T-cell (primary cell): ENCODE measurements at regions not wholly inside any gene's neighbourhood (a gene's known extent, or its start where the extent isn't known, plus 50 kb on each side); places are given as distances from the start of the nearest gene placed in this dataset.

ENCODE experiments used
- ATAC-seq, 4 experiments: fragments of 200-7000 bp in 3 of 4; fragments of 150-1000 bp in 1 of 4; cut with Tn5 transposase; replicated peaks in 1 of 4; 1 replicate in 3 of 4; 2 replicates in 1 of 4; pipeline ENCODE4 v1.10.0; 2021; ENCODE audit warnings: moderate library complexity in 3 of 4, mild to moderate bottlenecking in 2 of 4, moderate number of reproducible peaks in 1 of 4
- CTCF ChIA-PET, 2 donors: fragments of 300-600 bp; sonication (Branson Sonifier 250); formaldehyde crosslinking; loops; one replicate each; lab custom pipeline; 2022; ENCODE audit warnings: antibody characterized with exemption in 2 of 2; lab: Charles Lee
- POLR2A ChIA-PET, 2 donors: fragments of 300-600 bp; sonication (Branson Sonifier 250); formaldehyde crosslinking; loops; one replicate each; lab custom pipeline; 2022; ENCODE audit warnings: antibody characterized with exemption in 2 of 2; lab: Charles Lee
- DNase-seq, 35 experiments: peaks; one replicate each; pipeline versions ENCODE4 v3.0.0 to v3.0.0-alpha.2; 2013 to 2023
- H3K27ac ChIP-seq: one replicate; pipeline ENCODE4 v1.5.1; 2013; ENCODE audit warnings: low read length
- H3K27me3 ChIP-seq, 2 experiments: replicated peaks in 1 of 2; 1 replicate in 1 of 2; 2 replicates in 1 of 2; pipeline versions ENCODE4 v1.6.1 to v1.7.0; 2013; ENCODE audit warnings: low read length in 1 of 2, mixed read lengths in 1 of 2; ENCODE audit not compliant: control insufficient read depth in 2 of 2, insufficient read depth in 2 of 2; ENCODE audit errors: extremely low read depth in 1 of 2
- H3K36me3 ChIP-seq, 2 donors: 1 replicate in 1 of 2; 2 replicates in 1 of 2; pipeline versions ENCODE4 v1.6.1 to v1.7.0; 2013; ENCODE audit warnings: low read length in 1 of 2; ENCODE audit not compliant: control insufficient read depth in 2 of 2, insufficient read depth in 1 of 2; ENCODE audit errors: extremely low read depth in 1 of 2
- H3K4me1 ChIP-seq, 2 experiments: 1 replicate in 1 of 2; 2 replicates in 1 of 2; pipeline versions ENCODE4 v1.6.1 to v1.7.0; 2013; ENCODE audit warnings: low read length in 2 of 2, mixed read lengths in 1 of 2; ENCODE audit not compliant: insufficient read depth in 2 of 2, control insufficient read depth in 1 of 2; ENCODE audit errors: extremely low read depth in 1 of 2
- H3K4me3 ChIP-seq, 2 donors: 1 replicate in 1 of 2; 2 replicates in 1 of 2; pipeline versions ENCODE4 v1.5.1 to v1.7.0; 2013; ENCODE audit warnings: mild to moderate bottlenecking in 2 of 2, low read length in 1 of 2, moderate library complexity in 1 of 2; ENCODE audit not compliant: control insufficient read depth in 1 of 2; ENCODE audit errors: extremely low read depth in 1 of 2
- H3K9me3 ChIP-seq: 2 replicates; pipeline ENCODE4 v1.7.0; 2013
- H3K27ac Mint-ChIP-seq, 2 donors: one replicate each; pipeline ENCODE4 v1.8.0; 2020 to 2021; ENCODE audit warnings: mild to moderate bottlenecking in 2 of 2, mixed read lengths in 2 of 2
- H3K27me3 Mint-ChIP-seq, 2 donors: one replicate each; pipeline ENCODE4 v1.8.0; 2021 to 2022; ENCODE audit warnings: mixed read lengths in 2 of 2
- H3K36me3 Mint-ChIP-seq: one replicate; pipeline ENCODE4 v1.8.0; 2021; ENCODE audit warnings: mixed read lengths
- H3K4me1 Mint-ChIP-seq, 3 donors: one replicate each; pipeline ENCODE4 v1.8.0; 2020 to 2022; ENCODE audit warnings: mixed read lengths in 3 of 3, mild to moderate bottlenecking in 1 of 3
- H3K4me3 Mint-ChIP-seq, 3 donors: one replicate each; pipeline ENCODE4 v1.8.0; 2020 to 2022; ENCODE audit warnings: mild to moderate bottlenecking in 3 of 3, mixed read lengths in 3 of 3, moderate library complexity in 3 of 3
- H3K9me3 Mint-ChIP-seq, 3 donors: one replicate each; pipeline ENCODE4 v1.8.0; 2020 to 2022; ENCODE audit warnings: mixed read lengths in 3 of 3
- WGBS: methylation state at CpG from one replicate; pipeline ENCODE4 v1.1.5; 2013; ENCODE audit warnings: missing lambda C conversion rate; ENCODE audit not compliant: insufficient coverage; 5-methylcytosine and 5-hydroxymethylcytosine counted together

DNA sequence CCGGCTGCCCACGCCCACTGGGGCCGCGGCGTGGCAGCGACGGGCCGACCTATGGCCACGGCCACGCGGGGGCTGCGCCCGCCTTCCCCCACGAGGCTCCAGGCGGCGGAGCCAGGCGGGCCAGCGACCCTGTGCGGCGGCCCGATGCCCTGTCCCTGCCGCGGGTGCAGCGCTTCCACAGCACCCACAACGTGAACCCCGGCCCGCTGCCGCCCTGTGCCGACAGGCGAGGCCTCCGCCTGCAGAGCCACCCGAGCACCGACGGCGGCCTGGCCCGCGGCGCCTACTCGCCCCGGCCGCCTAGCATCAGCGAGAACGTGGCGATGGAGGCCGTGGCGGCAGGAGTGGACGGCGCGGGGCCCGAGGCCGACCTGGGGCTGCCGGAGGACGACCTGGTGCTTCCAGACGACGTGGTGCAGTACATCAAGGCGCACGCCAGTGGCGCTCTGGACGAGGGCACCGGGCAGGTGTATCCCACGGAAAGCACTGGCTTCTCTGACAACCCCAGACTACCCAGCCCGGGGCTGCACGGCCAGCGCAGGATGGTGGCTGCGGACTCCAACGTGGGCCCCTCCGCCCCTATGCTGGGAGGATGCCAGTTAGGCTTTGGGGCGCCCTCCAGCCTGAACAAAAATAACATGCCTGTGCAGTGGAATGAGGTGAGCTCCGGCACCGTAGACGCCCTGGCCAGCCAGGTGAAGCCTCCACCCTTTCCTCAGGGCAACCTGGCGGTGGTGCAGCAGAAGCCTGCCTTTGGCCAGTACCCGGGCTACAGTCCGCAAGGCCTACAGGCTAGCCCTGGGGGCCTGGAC is 253.2 kb downstream of the GLI2 start:
- POLR2A ChIA-PET = no interaction called here
- no peak overlapping the region for H3K27ac Mint-ChIP-seq
- ATAC-seq = no peak

GRCh38 chr2:120989512-120990441 is 254.1 kb downstream of the GLI2 start:
- POLR2A ChIA-PET = no interaction called here
- no peak overlapping the region for H3K27ac ChIP-seq
- H3K36me3 Mint-ChIP-seq = no peaks in the 10 kb centered on the region

More for the DNA sequence above, 253.2 kb downstream of the GLI2 start:
- H3K36me3 Mint-ChIP-seq = no peaks in the 10 kb centered on the region
- peaks cover 0 to 12% of the 10 kb centered on the region in 2 experiments for H3K27me3 ChIP-seq
- H3K9me3 Mint-ChIP-seq = no peaks in the 10 kb centered on the region
- H3K4me3 Mint-ChIP-seq = no peak overlapping the region
- WGBS = 96% methylated on average over 58 of the region's 74 CpGs
- no peaks in the 10 kb centered on the region for H3K4me1 ChIP-seq
- no peaks in the 10 kb centered on the region for H3K27me3 Mint-ChIP-seq
- H3K4me1 Mint-ChIP-seq = no peaks in the 10 kb centered on the region
- no peaks in the 10 kb centered on the region for H3K36me3 ChIP-seq
- CTCF ChIA-PET = no interaction called here
- no peak overlapping the region for H3K27ac ChIP-seq
- H3K9me3 ChIP-seq = no peaks in the 10 kb centered on the region
- DNase-seq = no peak
- H3K4me3 ChIP-seq = no peak overlapping the region

DNA sequence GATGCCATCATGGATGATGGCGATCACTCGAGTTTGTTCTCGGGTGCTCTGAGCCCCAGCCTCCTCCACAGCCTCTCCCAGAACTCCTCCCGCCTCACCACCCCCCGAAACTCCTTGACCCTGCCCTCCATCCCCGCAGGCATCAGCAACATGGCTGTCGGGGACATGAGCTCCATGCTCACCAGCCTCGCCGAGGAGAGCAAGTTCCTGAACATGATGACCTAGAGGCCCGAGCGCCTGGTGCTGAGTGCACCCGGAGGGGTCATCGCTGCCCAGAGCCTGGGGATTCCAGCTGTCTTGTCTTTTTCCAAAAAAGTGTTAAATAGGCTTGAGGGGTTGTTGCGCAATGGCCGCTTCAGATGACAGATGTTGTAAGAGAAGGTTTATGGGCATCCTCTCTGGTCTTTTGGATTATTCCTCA is 254.8 kb downstream of the GLI2 start:
- Mint-ChIP-seq H3K27me3 (no peaks in the 10 kb centered on the region), H3K36me3 (no peaks in the 10 kb centered on the region), H3K4me3 (no peak overlapping the region), H3K9me3 (no peaks in the 10 kb centered on the region), H3K4me1 (no peaks in the 10 kb centered on the region), H3K27ac (no peak overlapping the region)
- H3K4me3 ChIP-seq = no peak overlapping the region
- WGBS = 79% methylated on average over 6 of the region's 15 CpGs
- no peak overlapping the region for H3K27ac ChIP-seq
- ChIA-PET CTCF (no interaction called here), POLR2A (no interaction called here)
- H3K4me1 ChIP-seq = no peaks in the 10 kb centered on the region
- no peak for ATAC-seq
- H3K36me3 ChIP-seq = no peaks in the 10 kb centered on the region
- H3K27me3 ChIP-seq = peaks cover 0 to 12% of the 10 kb centered on the region in 2 experiments
- H3K9me3 ChIP-seq = no peaks in the 10 kb centered on the region
- DNase-seq = no peak

More at GRCh38 chr2:120989512-120990441, 254.1 kb downstream of the GLI2 start:
- Histone ChIP-seq H3K4me1 (no peaks in the 10 kb centered on the region), H3K27me3 (peaks cover 0 to 12% of the 10 kb centered on the region in 2 experiments), H3K4me3 (no peak overlapping the region), H3K9me3 (no peaks in the 10 kb centered on the region), H3K36me3 (no peaks in the 10 kb centered on the region)
- ATAC-seq = no peak
- CTCF ChIA-PET = no interaction called here
- Mint-ChIP-seq H3K27ac (no peak overlapping the region), H3K4me1 (no peaks in the 10 kb centered on the region), H3K27me3 (no peaks in the 10 kb centered on the region), H3K4me3 (no peak overlapping the region), H3K9me3 (no peaks in the 10 kb centered on the region)
- no peak for DNase-seq
- 91% methylated on average over 24 of the region's 26 CpGs for WGBS

DNA sequence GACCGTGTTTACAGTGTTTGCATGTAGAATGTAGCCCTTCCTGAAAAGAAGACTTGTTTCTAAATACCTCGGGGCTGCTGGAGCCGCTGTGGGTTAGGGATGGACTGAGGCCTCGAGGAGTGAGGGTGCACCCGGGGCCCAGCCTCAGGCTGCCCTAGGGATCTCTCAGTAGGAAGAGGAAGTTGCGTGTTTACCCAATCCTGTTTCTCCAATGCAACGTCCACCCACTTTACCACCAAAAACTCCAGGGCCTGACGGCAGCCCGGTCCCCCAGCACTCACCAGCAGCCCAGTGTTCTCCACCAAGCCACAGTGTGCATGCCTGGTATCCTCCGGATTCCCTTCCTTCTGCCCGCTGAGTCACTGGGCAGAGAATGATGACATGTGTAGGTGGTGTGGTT is 255.8 kb downstream of the GLI2 start:
- 80% methylated on average over 5 of the region's 11 CpGs for WGBS
- ChIA-PET POLR2A (no interaction called here), CTCF (no interaction called here)
- Histone ChIP-seq H3K27me3 (peaks cover 0 to 12% of the 10 kb centered on the region in 2 experiments), H3K36me3 (no peaks in the 10 kb centered on the region), H3K9me3 (no peaks in the 10 kb centered on the region), H3K4me1 (no peaks in the 10 kb centered on the region), H3K27ac (no peak overlapping the region), H3K4me3 (no peak overlapping the region)
- no peak overlapping the region for H3K4me3 Mint-ChIP-seq
- H3K4me1 Mint-ChIP-seq = no peaks in the 10 kb centered on the region
- H3K27ac Mint-ChIP-seq = no peak overlapping the region
- no peaks in the 10 kb centered on the region for H3K27me3 Mint-ChIP-seq
- H3K9me3 Mint-ChIP-seq = no peaks in the 10 kb centered on the region
- H3K36me3 Mint-ChIP-seq = no peaks in the 10 kb centered on the region
- ATAC-seq = no peak
- no peak for DNase-seq

GRCh38 chr2:120992791-120993555 is 257.3 kb downstream of the GLI2 start:
- WGBS = 70% methylated on average over 5 of the region's 11 CpGs
- Histone ChIP-seq H3K27me3 (peaks cover 0 to 12% of the 10 kb centered on the region in 2 experiments), H3K4me3 (no peak overlapping the region), H3K4me1 (no peaks in the 10 kb centered on the region), H3K9me3 (no peaks in the 10 kb centered on the region), H3K27ac (no peak overlapping the region), H3K36me3 (no peaks in the 10 kb centered on the region)
- Mint-ChIP-seq H3K4me3 (no peak overlapping the region), H3K4me1 (no peaks in the 10 kb centered on the region), H3K9me3 (no peaks in the 10 kb centered on the region), H3K27ac (no peak overlapping the region), H3K27me3 (no peaks in the 10 kb centered on the region), H3K36me3 (no peaks in the 10 kb centered on the region)
- no peak for DNase-seq
- CTCF ChIA-PET = no interaction called here
- POLR2A ChIA-PET = no interaction called here
- ATAC-seq = no peak

DNA sequence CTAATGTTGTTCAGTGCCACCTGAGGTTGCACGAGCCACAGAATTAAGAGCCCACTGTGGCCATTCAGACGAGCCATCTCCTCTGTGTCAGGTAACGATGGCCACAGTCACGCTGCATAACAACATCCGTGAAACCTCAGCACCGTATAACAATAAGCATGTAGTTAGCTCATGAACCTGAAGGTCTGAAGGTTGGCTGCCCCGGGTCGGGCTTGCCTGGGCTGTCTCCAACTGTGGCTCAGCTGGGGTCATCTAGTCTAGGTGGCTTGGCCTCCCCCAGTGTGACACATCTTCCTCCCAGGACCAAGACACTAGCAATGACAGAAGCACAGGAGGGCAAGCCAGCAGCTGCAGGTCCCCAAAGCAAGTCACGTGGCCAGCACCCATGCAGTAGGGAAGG is 258.0 kb downstream of the GLI2 start:
- ChIA-PET POLR2A (no interaction called here), CTCF (no interaction called here)
- Histone ChIP-seq H3K36me3 (no peaks in the 10 kb centered on the region), H3K27ac (no peak overlapping the region), H3K4me1 (no peaks in the 10 kb centered on the region), H3K4me3 (no peak overlapping the region), H3K27me3 (peaks cover 0 to 12% of the 10 kb centered on the region in 2 experiments), H3K9me3 (no peaks in the 10 kb centered on the region)
- Mint-ChIP-seq H3K36me3 (no peaks in the 10 kb centered on the region), H3K4me1 (no peaks in the 10 kb centered on the region), H3K9me3 (no peaks in the 10 kb centered on the region), H3K27ac (no peak overlapping the region), H3K4me3 (no peak overlapping the region), H3K27me3 (no peaks in the 10 kb centered on the region)
- DNase-seq (no peak), ATAC-seq (no peak)
- WGBS = 79% methylated on average over 8 of the region's 9 CpGs
